ENCODE measurements at regions not wholly inside any gene's neighbourhood (a gene's known extent, or its start where the extent isn't known, plus 50 kb on each side); places are given as distances from the start of the nearest gene placed in this dataset.

- no peak for DNase-seq
Measured at GRCh38 chr17:79414793-79415211, 196.0 kb downstream of the RBFOX3 start.

- no peak for DNase-seq
Measured at GRCh38 chr17:79414063-79414792, 196.6 kb downstream of the RBFOX3 start.

GRCh38 chr17:79413611-79414010 lies 197.2 kb downstream of the RBFOX3 start:
- DNase-seq = no peak

- no peak for DNase-seq
Measured at GRCh38 chr17:79412886-79413390, 197.9 kb downstream of the RBFOX3 start.

GRCh38 chr17:79412110-79412509 lies 198.7 kb downstream of the RBFOX3 start:
- DNase-seq = no peak

- DNase-seq = no peak
Measured at GRCh38 chr17:79411419-79411818, 199.4 kb downstream of the RBFOX3 start.

GRCh38 chr17:79410681-79411080 lies 200.2 kb downstream of the RBFOX3 start:
- no peak for DNase-seq

GRCh38 chr17:79408251-79408650 lies 202.6 kb downstream of the RBFOX3 start:
- no peak for DNase-seq

- no peak for DNase-seq
Measured at GRCh38 chr17:79407385-79407784, 203.5 kb downstream of the RBFOX3 start.

- no peak for DNase-seq
Measured at GRCh38 chr17:79406316-79406715, 204.5 kb downstream of the RBFOX3 start.

GRCh38 chr17:79405823-79406222 lies 205.0 kb downstream of the RBFOX3 start:
- no peak for DNase-seq

GRCh38 chr17:79404136-79404911 lies 206.5 kb downstream of the RBFOX3 start:
- DNase-seq = no peak

- no peak for DNase-seq
Measured at GRCh38 chr17:79401704-79402674, 208.9 kb downstream of the RBFOX3 start.

- peak; percentile 31 for DNase-seq
Measured at GRCh38 chr17:79400989-79401703, 209.7 kb downstream of the RBFOX3 start.

- no peak for DNase-seq
Measured at GRCh38 chr17:79399610-79400144, 211.2 kb downstream of the RBFOX3 start.

- DNase-seq = no peak
Measured at GRCh38 chr17:79398441-79398840, 212.4 kb downstream of the RBFOX3 start.

- no peak for DNase-seq
Measured at GRCh38 chr17:79396696-79397095, 214.2 kb downstream of the RBFOX3 start.

- no peak for DNase-seq
Measured at GRCh38 chr17:79395545-79395944, 215.3 kb downstream of the RBFOX3 start.

GRCh38 chr17:79395066-79395465 lies 215.8 kb downstream of the RBFOX3 start:
- DNase-seq = no peak

- peak; percentile 38 for DNase-seq
Measured at GRCh38 chr17:79393358-79394052, 217.3 kb downstream of the RBFOX3 start.

- DNase-seq = no peak
Measured at GRCh38 chr17:79392598-79392997, 218.3 kb downstream of the RBFOX3 start.
